ENCODE measurements at regions not wholly inside any gene's neighbourhood (a gene's known extent, or its start where the extent isn't known, plus 50 kb on each side); places are given as distances from the start of the nearest gene placed in this dataset.

GRCh38 chr21:17921579-17922530, 102.7 kb upstream of the C21orf91 start:
- peak; percentile 98 for DNase-seq (ENCODE audit: extremely low read depth, low read depth)
- H3K4me3 ChIP-seq (replicated peaks; ENCODE audit: low read depth, low read length): no peak overlapping the region
- no peak for TF ChIP-seq CTCF (IDR thresholded peaks at IDR 0.05; ENCODE audit: low read depth, low read length, missing control alignments)

- no peak for DNase-seq (ENCODE audit: extremely low read depth, low read depth)
Observed at GRCh38 chr21:17915976-17916375, 96.8 kb upstream of the C21orf91 start.

GRCh38 chr21:17911628-17912027, 92.5 kb upstream of the C21orf91 start:
- no peak overlapping the region for H3K4me3 ChIP-seq (replicated peaks; ENCODE audit: low read depth, low read length)
- DNase-seq (ENCODE audit: extremely low read depth, low read depth): peak; percentile 73
- no peak for TF ChIP-seq CTCF (IDR thresholded peaks at IDR 0.05; ENCODE audit: low read depth, low read length, missing control alignments)

More at GRCh38 chr21:17915976-17916375, 96.8 kb upstream of the C21orf91 start:
- TF ChIP-seq CTCF (IDR thresholded peaks at IDR 0.05; ENCODE audit: low read depth, low read length, missing control alignments): no peak
- H3K4me3 ChIP-seq (replicated peaks; ENCODE audit: low read depth, low read length): no peak overlapping the region

- H3K4me3 ChIP-seq (replicated peaks; ENCODE audit: low read depth, low read length): no peak overlapping the region
- DNase-seq (ENCODE audit: extremely low read depth, low read depth): no peak
- no peak for TF ChIP-seq CTCF (IDR thresholded peaks at IDR 0.05; ENCODE audit: low read depth, low read length, missing control alignments)
Observed at GRCh38 chr21:17903929-17904639, 84.9 kb upstream of the C21orf91 start.

GRCh38 chr21:17903029-17903806, 84.1 kb upstream of the C21orf91 start:
- TF ChIP-seq CTCF (IDR thresholded peaks at IDR 0.05; ENCODE audit: low read depth, low read length, missing control alignments): no peak
- no peak overlapping the region for H3K4me3 ChIP-seq (replicated peaks; ENCODE audit: low read depth, low read length)
- no peak for DNase-seq (ENCODE audit: extremely low read depth, low read depth)

- no peak for TF ChIP-seq CTCF (IDR thresholded peaks at IDR 0.05; ENCODE audit: low read depth, low read length, missing control alignments)
- DNase-seq (ENCODE audit: extremely low read depth, low read depth): no peak
- no peak overlapping the region for H3K4me3 ChIP-seq (replicated peaks; ENCODE audit: low read depth, low read length)
Observed at GRCh38 chr21:17901458-17902079, 82.4 kb upstream of the C21orf91 start.

All from HFF-Myc (cell line).